Hepatocyte (in vitro differentiated cells): ENCODE measurements at regions not wholly inside any gene's neighbourhood (a gene's known extent, or its start where the extent isn't known, plus 50 kb on each side); places are given as distances from the start of the nearest gene placed in this dataset.

Source experiments
- DNase-seq: peaks from one replicate; pipeline ENCODE4 v3.0.0-alpha.2; 2016; ENCODE audit warnings: low spot score
- H2AFZ ChIP-seq: fragments of 200-600 bp; sonication (generic); 2 replicates; pipeline ENCODE4 v1.6.0; 2016; ENCODE audit warnings: antibody characterized with exemption, mild to moderate bottlenecking
- H3K27ac ChIP-seq: fragments of 200-600 bp; sonication (generic); 2 replicates; pipeline ENCODE4 v1.5.1; 2016; ENCODE audit warnings: mild to moderate bottlenecking
- H3K27me3 ChIP-seq: fragments of 200-600 bp; sonication (generic); 2 replicates; pipeline ENCODE4 v1.6.1; 2016
- H3K36me3 ChIP-seq: fragments of 200-600 bp; sonication (generic); replicated peaks from 2 replicates; pipeline ENCODE4 v1.5.1; 2016; ENCODE audit warnings: low read depth; ENCODE audit not compliant: insufficient read depth
- H3K4me1 ChIP-seq: fragments of 200-600 bp; sonication (generic); 2 replicates; pipeline ENCODE4 v1.5.1; 2016; ENCODE audit warnings: mild to moderate bottlenecking, moderate library complexity; ENCODE audit not compliant: insufficient read depth
- H3K4me2 ChIP-seq: fragments of 200-600 bp; sonication (generic); 2 replicates; pipeline ENCODE4 v1.6.0; 2016
- H3K4me3 ChIP-seq: fragments of 200-600 bp; sonication (generic); 2 replicates; pipeline ENCODE4 v1.5.1; 2016; ENCODE audit warnings: mild to moderate bottlenecking
- H3K79me2 ChIP-seq: fragments of 200-600 bp; sonication (generic); 2 replicates; pipeline ENCODE4 v1.6.0; 2017; ENCODE audit warnings: mild to moderate bottlenecking
- H3K9me2 ChIP-seq: fragments of 200-600 bp; sonication (generic); replicated peaks from 2 replicates; pipeline ENCODE4 v1.6.0; 2017; ENCODE audit warnings: mild to moderate bottlenecking; ENCODE audit not compliant: insufficient read depth
- H3K9me3 ChIP-seq: fragments of 200-600 bp; sonication (generic); 2 replicates; pipeline ENCODE4 v1.5.1; 2016; ENCODE audit warnings: low read depth, mild to moderate bottlenecking
- H4K20me1 ChIP-seq: fragments of 200-600 bp; sonication (generic); 2 replicates; pipeline ENCODE4 v1.6.0; 2016; ENCODE audit warnings: mild to moderate bottlenecking; ENCODE audit not compliant: insufficient read depth, poor library complexity, severe bottlenecking
- CTCF ChIP-seq: fragments of 200-600 bp; sonication (generic); IDR thresholded peaks from 2 replicates; pipeline ENCODE4 v1.5.1; 2016; ENCODE audit warnings: antibody characterized with exemption, mild to moderate bottlenecking; ENCODE audit not compliant: poor library complexity
- EZH2 ChIP-seq: fragments of 200-600 bp; sonication (generic); IDR thresholded peaks from 2 replicates; pipeline ENCODE4 v1.6.1; 2016; ENCODE audit warnings: antibody characterized with exemption, mild to moderate bottlenecking, borderline replicate concordance
- EZH2phosphoT487 ChIP-seq: fragments of 200-600 bp; sonication (generic); IDR thresholded peaks from one replicate; pipeline ENCODE4 v1.6.1; 2018; ENCODE audit warnings: antibody characterized with exemption, mild to moderate bottlenecking, low read depth, moderate library complexity; ENCODE audit not compliant: unreplicated experiment, severe bottlenecking
- WGBS: methylation state at CpG from one replicate; pipeline ENCODE4 v1.1.6; 2016; ENCODE audit warnings: low lambda C conversion rate; ENCODE audit errors: missing lambda C conversion rate; 5-methylcytosine and 5-hydroxymethylcytosine counted together

- no peak overlapping the region for H3K27ac ChIP-seq
- no peaks in the 10 kb centered on the region for H3K9me3 ChIP-seq
- H3K27me3 ChIP-seq = no peaks in the 10 kb centered on the region
- no peak overlapping the region for H2AFZ ChIP-seq
- no peaks in the 10 kb centered on the region for H3K4me1 ChIP-seq
- H3K4me2 ChIP-seq = no peak overlapping the region
- no peaks in the 10 kb centered on the region for H3K9me2 ChIP-seq
- no peaks in the 10 kb centered on the region for H3K36me3 ChIP-seq
- H3K4me3 ChIP-seq = no peak overlapping the region
- H4K20me1 ChIP-seq = no peaks in the 10 kb centered on the region
- DNase-seq = no peak
- TF ChIP-seq EZH2phosphoT487 (no peak), EZH2 (no peak), CTCF (no peak)
- no peaks in the 10 kb centered on the region for H3K79me2 ChIP-seq
Observed at GRCh38 chr1:95806171-95806570, 572.2 kb downstream of the RWDD3 start.

GRCh38 chr1:95809391-95809790 lies 575.4 kb downstream of the RWDD3 start:
- 90% methylated on average over 1 of the region's 1 CpG for WGBS
- TF ChIP-seq CTCF (no peak), EZH2 (no peak)
- no peaks in the 10 kb centered on the region for H3K9me3 ChIP-seq
- no peaks in the 10 kb centered on the region for H3K27me3 ChIP-seq
- H2AFZ ChIP-seq = no peak overlapping the region
- H3K4me2 ChIP-seq = no peak overlapping the region
- H3K4me3 ChIP-seq = no peak overlapping the region
- H3K4me1 ChIP-seq = no peaks in the 10 kb centered on the region
- no peak for DNase-seq
- H3K79me2 ChIP-seq = no peaks in the 10 kb centered on the region
- H3K36me3 ChIP-seq = no peaks in the 10 kb centered on the region
- H3K9me2 ChIP-seq = no peaks in the 10 kb centered on the region
- no peak overlapping the region for H3K27ac ChIP-seq
- H4K20me1 ChIP-seq = no peaks in the 10 kb centered on the region

- no peaks in the 10 kb centered on the region for H3K27me3 ChIP-seq
- no peaks in the 10 kb centered on the region for H4K20me1 ChIP-seq
- H2AFZ ChIP-seq = no peak overlapping the region
- no peaks in the 10 kb centered on the region for H3K9me2 ChIP-seq
- no peak overlapping the region for H3K4me3 ChIP-seq
- no peak for TF ChIP-seq EZH2phosphoT487
- TF ChIP-seq CTCF = no peak
- no peaks in the 10 kb centered on the region for H3K36me3 ChIP-seq
- H3K4me2 ChIP-seq = no peak overlapping the region
- no peak overlapping the region for H3K27ac ChIP-seq
- WGBS = 65% methylated on average over 2 of the region's 2 CpGs
- no peak for DNase-seq
- H3K9me3 ChIP-seq = no peaks in the 10 kb centered on the region
- H3K4me1 ChIP-seq = no peaks in the 10 kb centered on the region
- H3K79me2 ChIP-seq = no peaks in the 10 kb centered on the region
Observed at GRCh38 chr1:95815511-95815910, 581.5 kb downstream of the RWDD3 start.

GRCh38 chr1:95829556-95829955 lies 595.5 kb downstream of the RWDD3 start:
- DNase-seq = no peak
- WGBS = 95% methylated on average over 1 of the region's 1 CpG

More at GRCh38 chr1:95829556-95829955, 595.5 kb downstream of the RWDD3 start:
- TF ChIP-seq EZH2 (no peak), EZH2phosphoT487 (no peak), CTCF (no peak)
- H4K20me1 ChIP-seq = no peaks in the 10 kb centered on the region
- H3K9me2 ChIP-seq = no peaks in the 10 kb centered on the region
- H3K4me2 ChIP-seq = no peak overlapping the region
- H3K79me2 ChIP-seq = no peaks in the 10 kb centered on the region
- H3K27ac ChIP-seq = no peak overlapping the region
- no peak overlapping the region for H2AFZ ChIP-seq
- no peaks in the 10 kb centered on the region for H3K4me1 ChIP-seq
- H3K9me3 ChIP-seq = no peaks in the 10 kb centered on the region
- no peaks in the 10 kb centered on the region for H3K27me3 ChIP-seq
- H3K36me3 ChIP-seq = no peaks in the 10 kb centered on the region
- no peak overlapping the region for H3K4me3 ChIP-seq
